HepG2 (cell line): ENCODE measurements at regions not wholly inside any gene's neighbourhood (a gene's known extent, or its start where the extent isn't known, plus 50 kb on each side); places are given as distances from the start of the nearest gene placed in this dataset.
A peak's percentile ranks its signal among the peaks of the same experiment; 100 is the strongest.

ENCODE experiments used
- ATAC-seq: fragments of 200-7000 bp; cut with Tn5 transposase; 3 replicates; pipeline ENCODE4 v1.9.1; 2020; ENCODE audit warnings: mild to moderate bottlenecking, moderate library complexity
- BruUV-seq: library from RNA; stranded (reverse); fragments of 400-500 nt; replicated peaks from 2 replicates; lab custom pipeline; 2021; lab: Mats Ljungman, UMichigan
- CTCF ChIA-PET: fragments of 300-600 bp; formaldehyde crosslinking; extraction: SDS; loops from one replicate; lab custom pipeline; 2021; ENCODE audit warnings: low total read pairs, inconsistent platforms, low intra/inter-chr PET ratio; lab: Yijun Ruan, JAX
- POLR2A ChIA-PET: fragments of 350-600 bp; sonication (Branson Sonifier 250); formaldehyde crosslinking; loops from one replicate; lab custom pipeline; 2020; ENCODE audit warnings: antibody characterized with exemption, inconsistent platforms; lab: Yijun Ruan, JAX
- DNase-seq: peaks from one replicate; pipeline ENCODE4 v3.0.0-alpha.2; 2015; ENCODE audit warnings: low spot score
- FAIRE-seq: peaks from 3 replicates; lab custom pipeline; 2011; peaks lifted over from hg19 to GRCh38; lab: Jason Lieb, UNC
- H2AFZ ChIP-seq: one replicate; pipeline ENCODE4 v1.6.1; 2011; ENCODE audit warnings: low read length, inconsistent platforms
- H3K27ac ChIP-seq: fragments of 300-600 bp; 3 replicates; pipeline ENCODE4 v1.8.0; 2011; ENCODE audit warnings: mixed run types, mild to moderate bottlenecking, mixed read lengths, low read length, inconsistent platforms; ENCODE audit not compliant: insufficient read depth; ENCODE audit errors: extremely low read length
- H3K27me3 ChIP-seq, 2 experiments: fragments of 200-600 bp in 1 of 2; 2 replicates in 1 of 2; 3 replicates in 1 of 2; pipeline versions ENCODE4 v1.6.0 to v1.8.0; 2011; ENCODE audit warnings: low read length in 2 of 2, mild to moderate bottlenecking in 2 of 2, moderate library complexity in 2 of 2, inconsistent platforms in 1 of 2; ENCODE audit not compliant: insufficient read depth in 2 of 2, control insufficient read depth in 1 of 2
- H3K36me3 ChIP-seq, 2 experiments: fragments of 200-600 bp in 1 of 2; replicated peaks in 1 of 2; 2 replicates in 1 of 2; 3 replicates in 1 of 2; pipeline versions ENCODE4 v1.5.1 to v1.8.0; 2011; ENCODE audit warnings: low read length in 2 of 2, inconsistent platforms in 1 of 2; ENCODE audit not compliant: insufficient read depth in 2 of 2, control insufficient read depth in 1 of 2
- H3K4me1 ChIP-seq: 2 replicates; pipeline ENCODE4 v1.5.1; 2012; ENCODE audit warnings: low read length, inconsistent platforms; ENCODE audit not compliant: insufficient read depth
- H3K4me2 ChIP-seq: 2 replicates; pipeline ENCODE4 v1.6.0; 2011; ENCODE audit warnings: low read depth, low read length, inconsistent platforms
- H3K4me3 ChIP-seq, 3 experiments: fragments of 200-600 bp in 1 of 3; sonication (generic), shearing (Covaris generic) in 1 of 3; replicated peaks in 1 of 3; 2 replicates each; pipeline ENCODE4 v1.5.1; 2011 to 2016; ENCODE audit warnings: low read length in 3 of 3, inconsistent platforms in 2 of 3, low read depth in 2 of 3, mild to moderate bottlenecking in 2 of 3, control low read depth in 1 of 3, mixed read lengths in 1 of 3; ENCODE audit not compliant: insufficient read depth in 1 of 3
- H3K79me2 ChIP-seq: one replicate; pipeline ENCODE4 v1.6.1; 2011; ENCODE audit warnings: low read length, inconsistent platforms; ENCODE audit not compliant: insufficient read depth
- H3K9ac ChIP-seq: 2 replicates; pipeline ENCODE4 v1.6.0; 2011; ENCODE audit warnings: mild to moderate bottlenecking, low read depth, low read length, inconsistent platforms; ENCODE audit not compliant: insufficient read depth
- H3K9me3 ChIP-seq: 2 replicates; pipeline ENCODE4 v1.5.1; 2012; ENCODE audit warnings: mild to moderate bottlenecking, low read length
- H4K20me1 ChIP-seq: 2 replicates; pipeline ENCODE4 v1.6.0; 2011; ENCODE audit warnings: inconsistent platforms, mild to moderate bottlenecking, low read length, moderate library complexity; ENCODE audit not compliant: insufficient read depth
- ARID2 ChIP-seq: sonication (generic); formaldehyde crosslinking; IDR thresholded peaks from 2 replicates; pipeline ENCODE4 v1.8.1; 2022; ENCODE audit warnings: mild to moderate bottlenecking, missing genetic modification reagents, borderline replicate concordance
- BHLHE40 ChIP-seq: IDR thresholded peaks from 2 replicates; pipeline ENCODE4 v1.6.1; 2011; ENCODE audit warnings: low read length, improper control_type of control experiment
- CBX1 ChIP-seq: IDR thresholded peaks from one replicate; pipeline ENCODE4 v1.6.1; 2016; ENCODE audit warnings: antibody characterized with exemption, low read depth
- KLF12 ChIP-seq: sonication (generic); formaldehyde crosslinking; IDR thresholded peaks from 2 replicates; pipeline ENCODE4 v1.4.0; 2020; ENCODE audit warnings: missing genetic modification reagents, borderline replicate concordance
- MED13 ChIP-seq: sonication (generic); formaldehyde crosslinking; IDR thresholded peaks from 2 replicates; pipeline ENCODE4 v1.5.0; 2020; ENCODE audit warnings: missing genetic modification reagents
- NFE2L2 ChIP-seq: fragments of 150-350 bp; IDR thresholded peaks from 2 replicates; pipeline ENCODE4 v1.6.1; 2014; ENCODE audit warnings: low read length
- SATB2 ChIP-seq: sonication (generic); formaldehyde crosslinking; IDR thresholded peaks from 2 replicates; pipeline ENCODE4 v1.5.0; 2020; ENCODE audit warnings: missing genetic modification reagents
- XRCC5 ChIP-seq: fragments of 200-400 bp; formaldehyde crosslinking; optimal IDR thresholded peaks from 2 replicates; pipeline ENCODE3; 2017; ENCODE audit warnings: mild to moderate bottlenecking, low read length
- ZFP37 ChIP-seq: sonication (generic); formaldehyde crosslinking; IDR thresholded peaks from 2 replicates; pipeline ENCODE4 v1.4.0; 2020; ENCODE audit warnings: missing genetic modification reagents, borderline replicate concordance
- ZNF207 ChIP-seq: fragments of 450-650 bp; IDR thresholded peaks from 2 replicates; pipeline ENCODE4 v1.6.1; 2016; ENCODE audit warnings: antibody characterized with exemption, borderline replicate concordance
- ZNF672 ChIP-seq: sonication (generic); formaldehyde crosslinking; IDR thresholded peaks from 2 replicates; pipeline ENCODE4 v1.8.1; 2022; ENCODE audit warnings: missing genetic modification reagents
- ZSCAN12 ChIP-seq: sonication (generic); formaldehyde crosslinking; IDR thresholded peaks from 2 replicates; pipeline ENCODE4 v1.9.0; 2021; ENCODE audit warnings: mild to moderate bottlenecking, missing genetic modification reagents
- WGBS: methylation state at CpG from one replicate; pipeline ENCODE4 v1.1.6; 2017; ENCODE audit warnings: low lambda C conversion rate; 5-methylcytosine and 5-hydroxymethylcytosine counted together
- in situ Hi-C: cut with HindIII; loops from 2 replicates; pipeline ENCODE4 v1.10.0; 2017; ENCODE audit warnings: low pct_unique_long_range_greater_than_20kb; ENCODE audit not compliant: extremely low pct_ligation_motif_present
- intact Hi-C: fragments of 100-400 bp; cut with micrococcal nuclease; formaldehyde crosslinking; loops from one replicate; pipeline ENCODE4 v1.10.0; 2022; ENCODE audit not compliant: unreplicated experiment
- TF ChIP-seq, protein P1 (sequence below): sonication (generic); formaldehyde crosslinking; IDR thresholded peaks from 2 replicates; pipeline ENCODE4 v1.9.0; 2021; ENCODE audit warnings: missing genetic modification reagents, borderline replicate concordance
- TF ChIP-seq, protein P2 (sequence below): sonication (generic); formaldehyde crosslinking; IDR thresholded peaks from 2 replicates; pipeline ENCODE4 v1.4.0; 2020; ENCODE audit warnings: missing genetic modification reagents
- TF ChIP-seq, protein P3 (sequence below), 2 experiments: fragments of 450-650 bp in 1 of 2; sonication (generic) in 1 of 2; formaldehyde crosslinking; IDR thresholded peaks; 2 replicates each; pipeline versions ENCODE4 v1.5.0 to v1.8.0; 2020 to 2022; ENCODE audit warnings: mild to moderate bottlenecking in 1 of 2, missing genetic modification reagents in 1 of 2
- TF ChIP-seq, protein P4 (sequence below): sonication (generic); formaldehyde crosslinking; IDR thresholded peaks from 2 replicates; pipeline ENCODE4 v1.8.0; 2022; ENCODE audit warnings: low read depth, missing genetic modification reagents

DNA sequence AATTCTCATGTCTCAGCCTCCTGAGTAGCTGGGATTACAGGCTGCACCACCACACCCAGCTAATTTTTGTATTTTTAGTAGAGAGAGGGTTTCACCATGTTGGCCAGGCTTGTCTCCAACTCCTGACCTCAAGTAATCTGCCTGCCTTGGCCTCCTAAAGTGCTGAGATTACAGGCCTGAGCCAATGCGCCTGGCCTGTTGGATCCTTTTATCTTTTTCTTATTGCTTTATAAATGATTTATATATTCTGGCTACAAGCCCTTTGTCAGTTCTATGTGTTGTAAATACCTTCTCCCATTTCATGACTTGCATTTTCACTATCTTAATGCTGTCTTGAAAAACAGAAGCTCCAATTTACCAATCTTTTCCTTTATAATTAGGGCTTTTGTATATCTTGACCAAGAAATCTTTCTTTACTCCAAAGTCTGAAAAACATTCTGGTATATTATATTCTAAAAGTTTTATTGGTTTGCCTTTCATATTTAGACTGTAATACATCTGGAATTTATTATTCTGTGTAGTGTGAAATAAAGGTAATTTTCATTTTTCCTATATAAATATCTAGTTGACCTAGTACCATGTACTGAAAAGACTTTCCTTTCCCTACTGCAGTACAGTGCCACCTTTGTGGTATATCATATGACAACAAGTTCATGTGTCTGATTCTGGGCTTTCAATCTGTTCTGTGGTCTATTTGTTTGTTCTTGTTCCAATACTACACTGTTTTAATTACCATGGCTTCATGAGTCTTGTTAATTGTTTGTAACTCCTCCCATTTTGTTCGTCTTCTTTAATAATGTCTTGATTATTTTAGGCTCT, 52.9 kb upstream of the RNU6-1 start:
- Histone ChIP-seq H2AFZ (no peak overlapping the region), H3K4me2 (no peak overlapping the region), H4K20me1 (no peaks in the 10 kb centered on the region), H3K9me3 (no peaks in the 10 kb centered on the region), H3K79me2 (no peaks in the 10 kb centered on the region), H3K36me3 (no peaks in the 10 kb centered on the region), H3K4me1 (peaks cover 7% of the 10 kb centered on the region), H3K4me3 (no peak overlapping the region), H3K27ac (no peak overlapping the region), H3K27me3 (no peaks in the 10 kb centered on the region), H3K9ac (no peak overlapping the region)
- ChIA-PET POLR2A (no interaction called here), CTCF (no interaction called here)
- in situ Hi-C loops (no loop called here), intact Hi-C loops (no loop called here)
- no peak for DNase-seq
- TF ChIP-seq NFE2L2: peak; percentile 48; the same call in 1 of the 2 replicates
- no peak for TF ChIP-seq MED13
- FAIRE-seq: no peak
- WGBS: 89% methylated on average over 2 of the region's 2 CpGs
- ATAC-seq: no peak
- BruUV-seq: no TSS peak

DNA sequence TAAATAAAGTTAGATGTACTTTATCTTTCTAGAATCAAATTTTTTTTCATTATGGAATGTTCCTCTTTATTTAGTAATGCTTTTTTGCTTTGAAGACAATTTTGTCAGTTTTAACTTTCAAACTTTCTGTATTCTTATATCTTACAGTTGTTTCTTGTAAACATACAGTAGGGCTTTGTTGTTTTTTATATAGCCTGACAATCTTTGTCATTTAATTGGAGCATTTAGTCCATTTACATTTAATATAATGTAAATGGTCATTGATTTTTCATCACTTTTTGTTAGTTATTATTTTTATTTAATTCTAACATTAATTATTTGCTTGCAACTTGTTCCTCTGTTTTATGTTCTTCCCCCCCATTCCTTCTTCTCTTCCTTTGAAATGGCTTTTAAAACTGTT, 55.4 kb upstream of the RNU6-1 start:
- peaks cover 11% of the 10 kb centered on the region for H3K4me1 ChIP-seq
- in situ Hi-C loops: no loop called here
- no peak for ATAC-seq
- no peak overlapping the region for H3K9ac ChIP-seq
- intact Hi-C loops: no loop called here
- no peak for DNase-seq
- FAIRE-seq: no peak
- H3K27me3 ChIP-seq: no peaks in the 10 kb centered on the region
- H3K4me2 ChIP-seq: no peak overlapping the region
- ChIA-PET CTCF (no interaction called here), POLR2A (no interaction called here)
- no peak overlapping the region for H3K4me3 ChIP-seq
- no TSS peak for BruUV-seq
- no peak overlapping the region for H2AFZ ChIP-seq
- no peaks in the 10 kb centered on the region for H3K36me3 ChIP-seq
- no peaks in the 10 kb centered on the region for H3K79me2 ChIP-seq
- H3K9me3 ChIP-seq: no peaks in the 10 kb centered on the region
- no peak overlapping the region for H3K27ac ChIP-seq
- H4K20me1 ChIP-seq: no peaks in the 10 kb centered on the region
- TF ChIP-seq, protein P1, sequence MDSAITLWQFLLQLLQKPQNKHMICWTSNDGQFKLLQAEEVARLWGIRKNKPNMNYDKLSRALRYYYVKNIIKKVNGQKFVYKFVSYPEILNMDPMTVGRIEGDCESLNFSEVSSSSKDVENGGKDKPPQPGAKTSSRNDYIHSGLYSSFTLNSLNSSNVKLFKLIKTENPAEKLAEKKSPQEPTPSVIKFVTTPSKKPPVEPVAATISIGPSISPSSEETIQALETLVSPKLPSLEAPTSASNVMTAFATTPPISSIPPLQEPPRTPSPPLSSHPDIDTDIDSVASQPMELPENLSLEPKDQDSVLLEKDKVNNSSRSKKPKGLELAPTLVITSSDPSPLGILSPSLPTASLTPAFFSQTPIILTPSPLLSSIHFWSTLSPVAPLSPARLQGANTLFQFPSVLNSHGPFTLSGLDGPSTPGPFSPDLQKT (CRISPR knock-in tag): no peak
- no peak for TF ChIP-seq BHLHE40
- no peak for TF ChIP-seq KLF12 (CRISPR knock-in tag)
- no peak for TF ChIP-seq ARID2
- no peak for TF ChIP-seq ZNF207
- TF ChIP-seq ZSCAN12 (CRISPR knock-in tag): no peak
- TF ChIP-seq XRCC5: no peak
- TF ChIP-seq, protein P2, sequence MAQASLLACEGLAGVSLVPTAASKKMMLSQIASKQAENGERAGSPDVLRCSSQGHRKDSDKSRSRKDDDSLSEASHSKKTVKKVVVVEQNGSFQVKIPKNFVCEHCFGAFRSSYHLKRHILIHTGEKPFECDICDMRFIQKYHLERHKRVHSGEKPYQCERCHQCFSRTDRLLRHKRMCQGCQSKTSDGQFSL (CRISPR knock-in tag): no peak
- TF ChIP-seq, protein P3, sequence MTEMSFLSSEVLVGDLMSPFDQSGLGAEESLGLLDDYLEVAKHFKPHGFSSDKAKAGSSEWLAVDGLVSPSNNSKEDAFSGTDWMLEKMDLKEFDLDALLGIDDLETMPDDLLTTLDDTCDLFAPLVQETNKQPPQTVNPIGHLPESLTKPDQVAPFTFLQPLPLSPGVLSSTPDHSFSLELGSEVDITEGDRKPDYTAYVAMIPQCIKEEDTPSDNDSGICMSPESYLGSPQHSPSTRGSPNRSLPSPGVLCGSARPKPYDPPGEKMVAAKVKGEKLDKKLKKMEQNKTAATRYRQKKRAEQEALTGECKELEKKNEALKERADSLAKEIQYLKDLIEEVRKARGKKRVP (CRISPR knock-in tag; IDR thresholded peaks at IDR 0.05): no peak
- TF ChIP-seq, protein P4, sequence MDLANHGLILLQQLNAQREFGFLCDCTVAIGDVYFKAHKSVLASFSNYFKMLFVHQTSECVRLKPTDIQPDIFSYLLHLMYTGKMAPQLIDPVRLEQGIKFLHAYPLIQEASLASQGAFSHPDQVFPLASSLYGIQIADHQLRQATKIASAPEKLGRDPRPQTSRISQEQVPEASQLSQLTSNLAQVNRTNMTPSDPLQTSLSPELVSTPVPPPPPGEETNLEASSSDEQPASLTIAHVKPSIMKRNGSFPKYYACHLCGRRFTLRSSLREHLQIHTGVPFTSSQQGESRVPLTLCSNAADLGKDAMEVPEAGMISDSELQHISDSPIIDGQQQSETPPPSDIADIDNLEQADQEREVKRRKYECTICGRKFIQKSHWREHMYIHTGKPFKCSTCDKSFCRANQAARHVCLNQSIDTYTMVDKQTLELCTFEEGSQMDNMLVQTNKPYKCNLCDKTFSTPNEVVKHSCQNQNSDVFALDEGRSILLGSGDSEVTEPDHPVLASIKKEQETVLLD (CRISPR knock-in tag): no peak
- no peak for TF ChIP-seq ZFP37 (CRISPR knock-in tag)
- TF ChIP-seq ZNF672 (CRISPR knock-in tag): no peak
- TF ChIP-seq CBX1: no peak
- no peak for TF ChIP-seq SATB2 (CRISPR knock-in tag)
